ENCODE measurements at regions not wholly inside any gene's neighbourhood (a gene's known extent, or its start where the extent isn't known, plus 50 kb on each side); places are given as distances from the start of the nearest gene placed in this dataset.
"Not testable (repeated sequence)": the region's sequence is repeated elsewhere in the genome, so short reads cannot be mapped to it uniquely, and the experiment has no call there.

DNA sequence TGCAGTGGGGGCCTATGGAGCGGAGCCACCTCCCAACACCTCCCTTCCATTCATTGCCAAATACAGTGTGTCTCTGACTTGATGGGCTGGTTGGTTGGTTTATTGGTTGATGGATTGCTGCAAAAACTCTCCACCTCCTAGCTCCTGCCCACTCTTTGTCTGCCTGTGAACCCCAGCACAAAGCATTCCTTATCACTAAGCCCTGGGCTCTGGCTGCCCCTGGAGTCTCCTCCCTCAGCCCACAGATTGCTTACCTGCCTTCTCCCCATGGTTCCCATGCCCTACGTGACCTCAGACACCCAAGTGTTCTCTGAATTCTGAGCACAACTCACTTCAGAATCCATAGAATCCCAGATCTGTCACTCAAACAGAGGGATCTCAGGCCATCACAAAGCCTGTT, 139.1 kb upstream of the TPM1 start:
- DNase-seq = no peak

DNA sequence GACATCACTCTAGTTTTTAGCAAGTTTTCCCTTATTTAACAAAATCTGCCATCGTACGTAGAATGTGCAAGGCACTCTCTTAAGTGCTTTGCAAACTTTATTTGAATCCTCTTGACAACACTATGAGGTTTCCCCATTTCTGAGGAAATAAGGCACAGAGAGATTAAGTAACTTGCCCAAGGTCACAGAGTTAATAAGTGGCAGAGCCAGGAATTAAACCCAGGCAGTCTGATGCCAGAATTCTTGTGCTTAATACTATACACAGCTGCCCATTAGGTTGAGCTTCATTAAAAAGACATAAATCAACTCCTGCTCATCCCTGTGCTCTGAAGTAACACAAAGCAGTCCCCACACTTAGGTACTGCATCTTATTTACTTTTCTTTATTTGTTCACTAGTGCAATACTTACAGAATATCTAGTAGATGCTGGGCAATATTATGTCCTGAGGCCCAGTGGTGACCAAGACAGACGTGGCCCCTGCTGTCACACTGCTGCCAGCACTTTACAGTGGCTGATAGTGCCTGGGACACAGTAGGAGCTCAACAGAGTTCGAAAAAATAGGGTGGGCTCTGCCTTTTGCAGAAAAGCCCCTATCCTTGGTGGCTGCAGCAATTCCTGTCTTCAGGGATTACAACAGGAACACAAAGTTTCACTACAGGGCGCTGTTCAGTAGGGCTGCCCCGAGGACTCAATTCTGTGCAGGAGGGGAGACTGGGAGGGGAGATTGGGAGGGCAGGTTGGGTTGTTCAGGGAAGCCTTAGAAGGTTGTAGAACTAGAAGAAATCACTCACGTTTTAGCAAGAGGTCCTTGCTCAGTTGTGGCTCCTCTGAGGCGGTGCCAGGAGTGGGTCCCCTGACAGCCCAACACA, 138.3 kb upstream of the TPM1 start:
- DNase-seq = no peak

DNA sequence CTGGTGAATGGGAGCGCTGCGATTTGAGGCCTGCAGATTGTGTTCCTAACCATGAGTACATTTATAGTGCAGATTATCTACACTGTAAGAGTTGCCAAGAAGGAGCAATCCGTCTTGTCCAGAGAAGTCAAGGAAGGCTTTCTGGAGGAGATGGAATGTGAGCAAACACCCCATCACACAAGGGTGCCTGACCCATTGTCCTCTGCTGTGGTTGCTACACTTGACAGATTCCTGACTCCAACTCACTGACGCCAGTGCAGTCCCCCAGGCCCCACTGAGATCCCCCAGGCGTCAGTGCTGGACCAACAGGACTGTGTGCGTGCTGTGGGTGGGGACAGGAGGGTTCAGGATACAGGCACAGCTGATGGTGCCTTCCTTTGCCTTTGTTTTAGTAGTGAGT, 135.9 kb upstream of the TPM1 start:
- no peak for DNase-seq

DNA sequence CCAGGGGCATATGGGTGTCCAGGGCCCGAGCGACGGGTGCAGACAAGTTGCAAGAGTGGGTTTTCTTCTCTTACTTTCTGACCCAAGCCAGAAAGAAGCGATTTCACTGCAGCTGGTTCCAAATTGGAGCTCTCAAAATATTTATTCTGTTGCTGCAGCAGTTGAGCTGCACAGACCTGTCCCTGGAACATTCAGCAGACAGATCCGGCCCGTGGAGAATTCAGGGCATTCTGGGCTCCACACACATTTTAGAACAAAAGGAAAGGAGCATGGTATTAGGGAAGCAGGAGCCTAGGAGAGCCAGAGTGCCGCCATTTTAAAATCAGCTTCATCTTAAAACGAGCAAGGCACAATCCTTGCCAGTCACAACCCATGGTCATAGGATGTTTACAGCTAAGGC, 135.3 kb upstream of the TPM1 start:
- DNase-seq = no peak

GRCh38 chr15:62908341-62908740, 134.2 kb upstream of the TPM1 start:
- DNase-seq = not testable (repeated sequence)

DNA sequence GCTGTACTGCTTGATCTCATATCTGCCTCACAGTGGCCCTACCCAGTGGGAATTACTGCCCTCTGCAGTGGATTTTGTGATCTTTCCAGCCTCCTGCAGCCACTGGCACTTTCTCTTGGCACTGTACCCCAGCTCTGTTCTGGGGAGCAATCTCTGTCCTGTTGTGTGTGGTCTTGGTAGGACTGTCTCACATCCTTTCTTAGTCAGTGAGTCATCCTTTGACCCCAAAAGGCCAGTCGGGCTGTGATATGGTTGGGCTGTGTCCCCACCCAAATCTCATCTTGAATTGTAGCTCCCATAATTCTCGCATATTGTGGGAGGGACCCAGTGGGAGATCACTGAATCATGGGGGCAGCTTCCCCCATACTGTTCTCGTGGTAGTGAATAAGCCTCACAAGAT, 133.3 kb upstream of the TPM1 start:
- no peak for DNase-seq

- DNase-seq = no peak
These were observed 130.3 kb upstream of the TPM1 start for GRCh38 chr15:62912282-62912681.

DNA sequence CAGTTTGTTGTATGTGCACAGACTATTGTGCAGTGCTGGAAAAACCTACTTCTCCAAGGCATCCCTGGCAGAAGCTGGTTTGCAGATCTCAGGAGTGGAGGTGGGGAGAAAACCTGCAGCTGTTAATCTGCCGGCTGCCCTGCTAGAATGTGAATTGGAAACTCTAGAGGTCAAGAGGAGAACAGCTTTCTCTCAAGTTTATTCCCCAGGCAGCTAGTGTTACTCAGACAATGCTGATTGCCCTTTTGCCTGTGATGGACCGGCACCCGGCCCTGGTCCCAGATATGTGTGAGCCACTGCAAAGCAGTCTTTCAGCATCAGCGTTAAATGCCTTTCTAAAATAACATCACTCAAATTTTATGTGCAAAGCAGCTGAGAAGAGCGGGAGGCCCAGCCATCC, 129.7 kb upstream of the TPM1 start:
- no peak for DNase-seq

DNA sequence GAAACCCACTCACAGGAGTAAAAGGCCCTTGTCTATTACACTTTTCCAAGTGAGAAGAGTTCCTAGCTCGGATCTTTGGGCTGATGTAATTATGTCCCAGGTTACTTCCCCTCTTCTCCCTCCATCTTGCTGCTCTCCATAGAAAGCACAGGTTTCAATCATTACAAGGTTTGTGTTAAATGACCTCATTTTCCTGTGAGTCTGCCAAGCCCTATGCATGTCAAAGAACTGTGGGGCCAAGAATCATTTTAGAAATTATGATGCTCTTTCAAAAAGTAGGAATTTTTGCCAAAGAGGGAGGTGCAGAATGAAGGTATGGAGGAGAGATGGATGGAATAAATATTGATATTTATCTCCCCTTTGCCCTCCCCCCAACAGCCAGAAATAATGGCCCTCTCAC, 129.3 kb upstream of the TPM1 start:
- no peak for DNase-seq

DNA sequence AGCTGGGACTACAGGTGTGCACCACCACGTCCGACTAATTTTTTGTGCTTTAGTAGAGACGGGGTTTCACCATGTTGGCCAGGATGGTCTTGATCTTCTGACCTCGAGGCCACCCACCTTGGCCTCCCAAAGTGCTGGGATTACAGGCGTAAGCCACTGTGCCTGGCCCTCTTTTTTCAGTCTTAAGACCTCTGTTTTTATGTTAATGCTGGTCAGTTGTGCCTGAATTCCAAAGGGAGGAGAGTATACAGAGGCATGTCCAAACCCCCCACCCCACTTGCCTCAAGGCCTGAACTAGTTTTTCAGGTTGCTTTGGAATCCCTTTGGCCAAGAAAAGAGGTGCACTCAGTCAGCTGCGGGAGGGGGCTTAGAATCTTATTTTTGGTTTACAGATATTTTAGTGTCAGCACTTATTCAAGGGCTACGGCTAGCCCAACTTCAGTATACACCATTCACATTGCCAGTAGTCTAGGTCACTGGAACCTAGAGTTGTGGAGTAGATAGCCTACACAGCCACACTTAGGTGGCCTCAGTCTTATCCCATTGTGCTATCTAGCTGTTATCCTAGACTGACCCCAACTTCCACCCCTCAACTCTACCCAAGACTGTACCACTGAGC, 128.0 kb upstream of the TPM1 start:
- DNase-seq = no peak

DNA sequence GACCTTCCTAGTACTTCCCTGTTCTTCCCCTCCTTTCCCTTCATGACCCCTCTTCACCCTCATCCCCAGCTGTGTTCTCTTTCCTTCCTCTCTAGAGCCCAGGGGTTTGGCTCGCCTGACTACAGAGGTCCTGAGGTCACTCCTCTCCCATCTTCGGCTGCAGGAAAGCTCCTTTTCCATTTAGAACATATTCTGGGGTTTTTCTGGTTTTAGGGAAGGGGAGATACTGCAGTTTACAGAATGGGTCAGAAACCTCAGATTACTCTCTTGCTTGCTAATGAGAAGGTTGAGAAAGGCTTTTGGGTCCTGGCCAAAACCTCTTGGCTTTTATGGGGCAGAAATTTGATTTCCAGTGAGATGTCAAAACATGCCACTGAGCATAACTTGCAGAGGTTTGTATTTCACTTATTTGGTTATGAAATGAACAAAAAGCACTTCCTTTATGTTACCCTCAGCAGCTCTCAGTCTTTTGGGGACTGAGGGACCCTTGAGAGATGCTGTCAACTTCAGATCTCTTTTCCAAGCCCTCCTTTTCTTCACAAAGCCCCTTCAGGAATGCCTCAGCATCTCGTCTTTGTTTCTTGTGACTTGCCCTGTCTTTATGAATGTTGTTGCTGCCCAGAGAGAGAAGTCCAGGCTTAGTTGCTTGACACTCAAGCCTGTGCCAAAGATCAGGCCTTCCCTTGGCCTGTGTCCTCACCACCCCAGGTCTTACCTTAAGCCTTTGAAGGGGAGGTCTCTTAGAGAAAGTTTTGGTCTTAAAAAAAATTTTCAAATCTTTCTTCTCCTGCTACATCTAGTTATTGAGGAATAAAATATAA, 121.7 kb upstream of the TPM1 start:
- no peak for DNase-seq

DNA sequence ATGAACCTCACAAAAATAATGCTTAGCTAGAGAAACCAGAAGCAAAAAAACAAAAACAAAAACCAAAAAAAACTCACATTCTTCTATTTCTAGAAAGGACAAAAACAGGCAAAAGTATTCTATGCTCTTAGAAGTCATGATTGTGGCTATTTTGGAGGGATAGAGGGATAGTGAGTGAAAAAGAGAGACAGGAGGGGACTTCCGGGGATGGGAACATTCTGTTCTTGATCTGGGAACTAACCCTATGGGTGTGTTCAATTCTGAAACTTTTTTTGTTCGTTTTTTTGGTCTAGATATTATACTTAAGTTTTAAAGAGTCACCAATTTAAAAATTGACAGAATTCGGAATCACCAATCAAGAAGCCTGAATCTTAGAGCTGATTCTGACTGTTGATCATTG, 120.0 kb upstream of the TPM1 start:
- DNase-seq = no peak

DNA sequence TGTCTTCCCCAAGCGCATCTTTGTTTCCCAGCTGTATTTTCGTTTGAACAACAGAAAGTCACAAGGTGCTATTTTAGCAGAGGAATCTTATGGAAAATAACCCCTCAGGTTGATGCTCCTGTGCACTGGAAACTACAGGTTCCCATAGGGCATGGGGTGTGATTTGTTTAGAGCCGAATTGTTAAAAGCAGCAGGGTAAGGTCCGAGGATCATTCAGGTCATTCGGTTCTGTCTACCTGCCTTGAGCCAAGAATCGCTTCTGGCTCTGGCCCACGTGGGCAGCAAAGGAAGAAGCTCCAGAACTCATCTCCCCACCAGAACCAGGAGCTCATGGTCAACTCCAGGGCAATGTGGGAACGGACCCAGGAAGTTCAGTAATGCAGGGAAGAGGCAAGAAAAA, 116.7 kb upstream of the TPM1 start:
- DNase-seq = no peak

DNA sequence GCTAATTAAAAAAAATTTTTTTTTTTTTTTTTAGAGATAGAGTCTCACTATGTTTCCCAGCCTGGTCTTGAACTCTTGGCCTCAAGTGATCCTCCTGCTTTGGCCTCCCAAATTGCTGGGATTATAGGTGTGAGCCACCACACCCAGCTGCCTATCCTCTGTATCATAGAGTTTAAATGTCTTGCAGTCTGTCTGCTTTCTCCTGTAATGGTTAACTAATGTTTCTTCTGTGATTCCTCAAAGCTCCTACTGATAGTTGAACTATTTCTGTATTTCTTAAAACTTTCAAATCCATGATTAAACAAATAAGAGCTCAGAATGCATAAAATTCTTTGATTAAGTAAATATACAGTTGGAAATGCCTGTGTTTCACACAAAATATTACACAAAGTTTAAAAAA, 115.4 kb upstream of the TPM1 start:
- no peak for DNase-seq

DNA sequence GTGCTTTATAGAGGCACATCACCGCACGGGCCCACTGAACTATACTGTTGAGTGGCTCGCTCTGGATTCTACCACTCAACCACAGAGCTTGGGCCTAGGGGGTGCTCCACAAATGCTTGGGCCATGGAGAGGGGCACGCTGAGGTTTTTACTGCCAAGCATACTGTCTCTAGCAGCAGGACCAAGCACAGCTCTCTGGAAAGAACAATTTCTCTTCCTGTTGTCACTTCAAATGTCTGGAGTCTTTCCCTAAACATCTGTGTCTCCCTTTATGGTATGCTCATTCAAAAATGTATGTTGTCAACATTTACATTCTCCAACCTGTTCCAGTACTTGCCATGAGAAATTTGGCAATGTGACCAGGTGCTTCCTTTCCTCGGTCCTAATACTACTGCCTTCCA, 114.7 kb upstream of the TPM1 start:
- DNase-seq = no peak

- no peak for DNase-seq
These were observed 114.1 kb upstream of the TPM1 start for GRCh38 chr15:62928242-62928999.

DNA sequence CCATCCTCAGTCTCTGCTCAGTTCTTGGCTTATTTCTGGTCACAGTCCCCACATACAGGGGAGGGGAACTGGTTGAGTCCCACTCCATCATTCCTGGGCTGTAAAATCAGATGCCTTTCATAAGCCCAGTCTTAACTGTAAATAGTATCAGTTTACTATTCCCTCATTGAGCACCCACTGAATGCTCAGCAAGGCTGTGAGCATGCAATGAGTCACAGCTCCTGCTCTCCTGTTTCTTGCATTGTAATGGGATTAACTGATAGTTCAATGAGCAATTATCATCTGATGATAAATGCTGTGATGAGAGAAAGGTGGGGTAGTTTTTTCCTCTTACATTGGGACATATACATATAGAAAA, 113.6 kb upstream of the TPM1 start:
- DNase-seq = no peak

GRCh38 chr15:62931650-62932049, 110.9 kb upstream of the TPM1 start:
- DNase-seq = no peak

GRCh38 chr15:62932436-62932835, 110.1 kb upstream of the TPM1 start:
- no peak for DNase-seq

DNA sequence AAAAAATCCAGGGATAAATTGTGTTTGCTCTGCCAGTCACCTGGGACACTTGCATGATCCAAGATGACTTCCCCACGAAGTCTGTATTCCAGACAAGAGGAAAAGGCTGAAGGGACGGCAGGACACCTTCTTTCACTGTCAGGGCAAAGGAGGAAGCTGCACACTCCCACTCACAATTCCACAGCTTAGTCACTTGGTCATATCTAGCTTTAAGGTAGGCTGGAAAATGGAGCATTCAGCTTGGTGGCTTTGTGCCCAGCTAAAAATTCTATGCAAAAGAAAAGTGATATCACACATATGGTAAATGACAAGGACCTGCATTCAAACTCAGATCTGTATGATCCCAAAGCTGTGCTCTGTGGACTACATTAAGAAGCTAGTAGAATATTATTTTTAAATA, 109.2 kb upstream of the TPM1 start:
- no peak for DNase-seq

GRCh38 chr15:62934236-62934971, 108.1 kb upstream of the TPM1 start:
- no peak for DNase-seq

DNA sequence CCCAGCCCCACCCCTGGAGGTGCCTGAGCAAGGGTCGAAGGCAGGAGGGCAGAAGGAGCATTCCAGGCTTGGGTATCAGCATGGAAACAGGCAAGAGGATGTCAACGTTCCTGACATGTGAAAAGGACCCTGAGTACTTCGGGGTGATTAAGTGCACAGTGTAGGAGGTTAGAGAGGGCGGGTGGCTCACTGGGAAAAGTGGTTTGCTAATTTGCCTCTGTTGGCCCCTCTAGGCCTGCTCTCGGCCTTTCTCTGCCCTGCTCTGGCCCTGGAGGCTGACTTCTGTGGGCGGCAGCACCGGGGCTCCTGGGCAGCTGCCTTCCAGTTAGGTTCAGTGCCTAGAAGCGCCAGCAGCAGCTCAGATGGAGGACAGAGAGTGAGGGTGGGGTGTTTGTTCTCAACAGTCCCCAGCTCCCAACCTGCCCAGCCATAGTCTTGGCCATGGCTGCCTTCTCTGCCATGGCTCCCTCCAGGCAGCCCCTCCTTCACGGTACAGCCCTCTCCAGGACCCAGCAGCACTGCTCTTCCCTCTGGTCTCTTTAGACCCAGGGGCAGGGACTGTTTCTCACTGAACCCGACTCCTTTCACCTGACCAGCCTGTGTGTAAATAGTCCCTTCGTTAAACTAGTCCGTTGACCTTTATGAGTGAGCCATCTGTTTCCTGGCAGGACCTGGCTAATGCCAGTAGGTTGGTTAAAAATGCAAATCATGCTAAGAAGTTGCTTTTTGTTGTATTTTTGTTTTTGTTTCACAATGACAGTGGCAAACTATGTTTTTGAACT, 107.1 kb upstream of the TPM1 start:
- DNase-seq = no peak
